ENCODE measurements at regions not wholly inside any gene's neighbourhood (a gene's known extent, or its start where the extent isn't known, plus 50 kb on each side); places are given as distances from the start of the nearest gene placed in this dataset.

DNA sequence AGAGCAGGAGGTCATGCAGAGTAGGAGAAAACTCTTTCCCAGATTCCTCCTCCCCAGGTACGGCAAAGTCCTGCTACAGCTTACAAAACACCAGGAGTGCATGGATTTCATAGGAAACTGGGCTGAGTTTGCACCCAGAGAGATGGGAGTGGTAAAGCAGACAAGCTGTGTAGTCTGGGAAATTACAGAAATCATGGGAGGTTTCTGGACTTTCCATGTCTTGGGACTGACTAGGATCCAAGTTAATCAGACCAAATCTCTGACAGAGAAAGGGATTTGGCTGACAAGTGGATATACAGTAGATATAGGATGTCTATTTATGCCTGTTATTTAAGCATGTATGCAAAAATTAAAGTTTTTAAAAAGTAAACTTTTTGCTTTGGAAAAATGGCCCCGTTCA, 205.4 kb upstream of the ACVR2A start:
- TF ChIP-seq CTCF (conservative IDR thresholded peaks at IDR 0.05; ENCODE audit: low read depth in 2 of 2) (no peak), REST (IDR thresholded peaks at IDR 0.05; ENCODE audit: unreplicated experiment) (no peak), ZNF114 (CRISPR knock-in tag; IDR thresholded peaks at IDR 0.05) (no peak), JUNB (IDR thresholded peaks at IDR 0.05; ENCODE audit: unreplicated experiment) (no peak), POLR2AphosphoS5 (IDR thresholded peaks at IDR 0.05; ENCODE audit: low read depth) (no peak), EZH2 (IDR thresholded peaks at IDR 0.05; ENCODE audit: low read depth, unreplicated experiment) (no peak)

Data from GM23338 (cell line).